Thymus (tissue), 11 donors: ENCODE measurements at regions not wholly inside any gene's neighbourhood (a gene's known extent, or its start where the extent isn't known, plus 50 kb on each side); places are given as distances from the start of the nearest gene placed in this dataset.

Experiments used
- DNase-seq, 9 donors: peaks; one replicate each; pipeline ENCODE4 v3.0.0-alpha.2; 2013; ENCODE audit warnings: low spot score in 9 of 9, low read depth in 6 of 9, missing footprints in 1 of 9
- H3K27ac ChIP-seq, 2 donors: one replicate each; pipeline ENCODE4 v1.5.1; 2013; ENCODE audit warnings: control low read depth in 1 of 2, low read depth in 1 of 2, low read length in 1 of 2, mild to moderate bottlenecking in 1 of 2, moderate library complexity in 1 of 2
- H3K27me3 ChIP-seq, 2 donors: one replicate each; pipeline ENCODE4 v1.5.1; 2013; ENCODE audit warnings: low read length in 1 of 2; ENCODE audit not compliant: control insufficient read depth in 2 of 2, insufficient read depth in 1 of 2
- H3K36me3 ChIP-seq, 2 donors: one replicate each; pipeline ENCODE4 v1.5.1; 2013; ENCODE audit warnings: low read length in 1 of 2, mild to moderate bottlenecking in 1 of 2, moderate library complexity in 1 of 2; ENCODE audit not compliant: control insufficient read depth in 2 of 2, insufficient read depth in 2 of 2
- H3K4me1 ChIP-seq, 2 donors: one replicate each; pipeline ENCODE4 v1.5.1; 2013; ENCODE audit warnings: low read length in 2 of 2; ENCODE audit not compliant: control insufficient read depth in 2 of 2, insufficient read depth in 2 of 2
- H3K4me3 ChIP-seq, 2 donors: one replicate each; pipeline ENCODE4 v1.5.1; 2013; ENCODE audit warnings: low read length in 2 of 2, control low read depth in 1 of 2, mild to moderate bottlenecking in 1 of 2
- H3K9me3 ChIP-seq, 2 donors: one replicate each; pipeline ENCODE4 v1.5.1; 2013; ENCODE audit warnings: low read length in 1 of 2, mild to moderate bottlenecking in 1 of 2; ENCODE audit not compliant: control insufficient read depth in 2 of 2, insufficient read depth in 1 of 2
- WGBS: extraction: QIAGEN DNeasy Blood & Tissue Kit; methylation state at CpG from one replicate; pipeline ENCODE4 v1.1.7; 2013; 5-methylcytosine and 5-hydroxymethylcytosine counted together
- donor health status: healthy.

GRCh38 chr2:241940329-241940728 lies 70.8 kb downstream of the RTP5 start:
- H3K36me3 ChIP-seq, result peaks cover 0 to 4% of the 10 kb centered on the region in 2 donors
- no peaks in the 10 kb centered on the region for H3K27me3 ChIP-seq
- DNase-seq, result no peak
- WGBS, result 97% methylated on average over 7 of the region's 7 CpGs
- no peak overlapping the region for H3K4me3 ChIP-seq
- no peak overlapping the region for H3K27ac ChIP-seq
- peaks cover 0 to 5% of the 10 kb centered on the region in 2 donors for H3K4me1 ChIP-seq
- H3K9me3 ChIP-seq, result peaks cover 0 to 18% of the 10 kb centered on the region in 2 donors

GRCh38 chr2:241941691-241942301 lies 72.3 kb downstream of the RTP5 start:
- H3K27ac ChIP-seq, result no peak overlapping the region
- H3K4me1 ChIP-seq, result peaks cover 0 to 5% of the 10 kb centered on the region in 2 donors
- no peak overlapping the region for H3K4me3 ChIP-seq
- H3K36me3 ChIP-seq, result peaks cover 0 to 2% of the 10 kb centered on the region in 2 donors
- peaks cover 0 to 18% of the 10 kb centered on the region in 2 donors for H3K9me3 ChIP-seq
- H3K27me3 ChIP-seq, result no peaks in the 10 kb centered on the region
- WGBS, result 63% methylated on average over 17 of the region's 17 CpGs
- no peak for DNase-seq

GRCh38 chr2:241942416-241943208 lies 73.1 kb downstream of the RTP5 start:
- Histone ChIP-seq H3K4me1 (peaks cover 0 to 5% of the 10 kb centered on the region in 2 donors), H3K36me3 (no peaks in the 10 kb centered on the region), H3K27me3 (no peaks in the 10 kb centered on the region), H3K4me3 (no peak overlapping the region), H3K27ac (no peak overlapping the region), H3K9me3 (peaks cover 0 to 13% of the 10 kb centered on the region in 2 donors)
- 98% methylated on average over 19 of the region's 19 CpGs for WGBS
- no peak for DNase-seq

GRCh38 chr2:241943209-241943850 lies 73.8 kb downstream of the RTP5 start:
- peaks cover 0 to 5% of the 10 kb centered on the region in 2 donors for H3K4me1 ChIP-seq
- H3K27me3 ChIP-seq, result no peaks in the 10 kb centered on the region
- WGBS, result 94% methylated on average over 15 of the region's 15 CpGs
- peaks cover 0 to 12% of the 10 kb centered on the region in 2 donors for H3K9me3 ChIP-seq
- no peaks in the 10 kb centered on the region for H3K36me3 ChIP-seq
- no peak overlapping the region for H3K4me3 ChIP-seq
- DNase-seq, result no peak
- no peak overlapping the region for H3K27ac ChIP-seq

GRCh38 chr2:241943961-241944575 lies 74.5 kb downstream of the RTP5 start:
- WGBS, result 96% methylated on average over 17 of the region's 17 CpGs
- no peaks in the 10 kb centered on the region for H3K36me3 ChIP-seq
- H3K9me3 ChIP-seq, result peaks cover 0 to 9% of the 10 kb centered on the region in 2 donors
- no peak for DNase-seq
- H3K27me3 ChIP-seq, result no peaks in the 10 kb centered on the region
- H3K4me3 ChIP-seq, result no peak overlapping the region
- H3K27ac ChIP-seq, result no peak overlapping the region
- peaks cover 0 to 5% of the 10 kb centered on the region in 2 donors for H3K4me1 ChIP-seq

- H3K27me3 ChIP-seq, result no peaks in the 10 kb centered on the region
- H3K4me1 ChIP-seq, result peaks cover 0 to 5% of the 10 kb centered on the region in 2 donors
- H3K9me3 ChIP-seq, result peaks cover 0 to 2% of the 10 kb centered on the region in 2 donors
- no peak overlapping the region for H3K4me3 ChIP-seq
- no peak for DNase-seq
- H3K27ac ChIP-seq, result no peak overlapping the region
- WGBS, result 96% methylated on average over 12 of the region's 12 CpGs
- H3K36me3 ChIP-seq, result no peaks in the 10 kb centered on the region
These were observed 75.3 kb downstream of the RTP5 start for GRCh38 chr2:241944821-241945220.

- 97% methylated on average over 15 of the region's 15 CpGs for WGBS
- no peaks in the 10 kb centered on the region for H3K9me3 ChIP-seq
- no peaks in the 10 kb centered on the region for H3K36me3 ChIP-seq
- no peak for DNase-seq
- H3K4me3 ChIP-seq, result no peak overlapping the region
- H3K27ac ChIP-seq, result no peak overlapping the region
- no peaks in the 10 kb centered on the region for H3K27me3 ChIP-seq
- H3K4me1 ChIP-seq, result peaks cover 0 to 5% of the 10 kb centered on the region in 2 donors
These were observed 75.8 kb downstream of the RTP5 start for GRCh38 chr2:241945311-241945710.

- DNase-seq, result no peak
- no peaks in the 10 kb centered on the region for H3K36me3 ChIP-seq
These were observed 76.3 kb downstream of the RTP5 start for GRCh38 chr2:241945803-241946202.

More at GRCh38 chr2:241945803-241946202, 76.3 kb downstream of the RTP5 start:
- no peaks in the 10 kb centered on the region for H3K27me3 ChIP-seq
- H3K9me3 ChIP-seq, result no peaks in the 10 kb centered on the region
- WGBS, result 84% methylated on average over 14 of the region's 14 CpGs
- peaks cover 4 to 8% of the 10 kb centered on the region in 2 donors for H3K4me1 ChIP-seq
- no peak overlapping the region for H3K27ac ChIP-seq
- no peak overlapping the region for H3K4me3 ChIP-seq
